Left ventricle myocardium inferior (tissue), 1 donor: ENCODE measurements at regions not wholly inside any gene's neighbourhood (a gene's known extent, or its start where the extent isn't known, plus 50 kb on each side); places are given as distances from the start of the nearest gene placed in this dataset.

Experiments used
- DNase-seq: peaks from one replicate; pipeline ENCODE4 v3.0.0-alpha.2; 2020
- H3K27ac ChIP-seq: fragments of 200-600 bp; replicated peaks from 2 replicates; pipeline ENCODE4 v1.8.0; 2021
- H3K27me3 ChIP-seq: fragments of 200-600 bp; 2 replicates; pipeline ENCODE4 v1.8.0; 2021; ENCODE audit warnings: low read depth
- H3K36me3 ChIP-seq: fragments of 200-600 bp; 2 replicates; pipeline ENCODE4 v1.8.0; 2021
- H3K4me1 ChIP-seq: fragments of 200-600 bp; 2 replicates; pipeline ENCODE4 v1.8.0; 2021
- H3K4me3 ChIP-seq: fragments of 200-600 bp; 2 replicates; pipeline ENCODE4 v1.8.0; 2021; ENCODE audit warnings: mild to moderate bottlenecking, moderate library complexity
- H3K9me3 ChIP-seq: fragments of 200-600 bp; replicated peaks from 2 replicates; pipeline ENCODE4 v1.8.0; 2021
- CTCF ChIP-seq: fragments of 200-600 bp; IDR thresholded peaks from 2 replicates; pipeline ENCODE4 v1.8.0; 2021; ENCODE audit warnings: antibody characterized with exemption, mild to moderate bottlenecking, borderline replicate concordance
- intact Hi-C: fragments of 100-400 bp; cut with micrococcal nuclease; formaldehyde crosslinking; loops from one replicate; pipeline ENCODE4 v1.11.0; 2022
- donor health status: DM: no; HTN: yes; CAD: no; lungs with severe emphysema.

DNA sequence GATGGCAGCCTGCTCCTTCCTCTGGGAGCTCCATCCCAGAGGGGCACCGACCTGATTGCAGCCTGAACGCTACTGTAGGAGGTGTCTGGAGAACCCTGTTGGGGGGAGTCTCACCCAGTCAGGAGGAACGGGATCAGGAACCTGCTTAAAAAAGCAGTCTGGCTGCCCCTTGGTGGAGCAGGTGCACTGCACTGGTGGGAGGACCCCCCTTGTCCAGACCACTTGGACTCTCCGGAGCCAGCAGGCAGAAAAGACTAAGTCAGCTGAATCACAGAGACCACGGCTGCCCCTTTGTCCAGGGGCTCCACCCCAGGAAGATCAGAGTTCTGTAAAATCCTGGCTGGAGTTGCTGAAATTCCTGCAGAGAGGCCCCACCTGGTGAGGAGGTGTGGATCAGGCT lies 67.3 kb upstream of the MAGEB18 start:
- Histone ChIP-seq H3K27ac (no peak overlapping the region), H3K9me3 (no peaks in the 10 kb centered on the region), H3K36me3 (no peaks in the 10 kb centered on the region), H3K4me1 (no peaks in the 10 kb centered on the region), H3K4me3 (no peak overlapping the region), H3K27me3 (no peaks in the 10 kb centered on the region)
- no peak for TF ChIP-seq CTCF
- intact Hi-C loops = no loop called here
- DNase-seq = no peak

DNA sequence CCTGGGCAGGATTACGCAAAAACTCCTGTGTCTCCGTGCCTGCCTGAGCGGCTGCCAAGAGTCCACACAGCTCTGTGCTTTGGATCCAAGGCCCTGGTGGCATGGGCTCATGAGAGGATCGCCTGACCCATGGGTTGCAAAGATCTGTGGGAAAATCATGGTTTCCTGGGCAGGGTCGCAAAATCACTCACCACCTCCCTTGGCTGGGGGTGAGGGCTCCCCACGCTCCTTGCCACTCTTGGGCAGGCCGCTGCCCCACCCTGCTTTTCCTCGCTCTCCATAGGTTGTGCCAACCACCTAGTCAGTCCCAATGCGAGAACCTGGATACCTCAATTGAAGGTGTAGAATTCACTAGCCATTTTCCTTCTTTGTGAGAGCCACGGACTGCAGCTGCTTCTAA lies 66.5 kb upstream of the MAGEB18 start:
- Histone ChIP-seq H3K27ac (no peak overlapping the region), H3K27me3 (no peaks in the 10 kb centered on the region), H3K36me3 (no peaks in the 10 kb centered on the region), H3K4me1 (no peaks in the 10 kb centered on the region), H3K9me3 (no peaks in the 10 kb centered on the region), H3K4me3 (no peak overlapping the region)
- DNase-seq = no peak
- TF ChIP-seq CTCF = no peak
- intact Hi-C loops = no loop called here

GRCh38 chrX:26083093-26083492 lies 55.0 kb upstream of the MAGEB18 start:
- H3K4me1 ChIP-seq = no peaks in the 10 kb centered on the region
- no peak for TF ChIP-seq CTCF
- no peak overlapping the region for H3K4me3 ChIP-seq
- no peaks in the 10 kb centered on the region for H3K27me3 ChIP-seq
- DNase-seq = no peak
- intact Hi-C loops = no loop called here
- H3K36me3 ChIP-seq = no peaks in the 10 kb centered on the region
- no peak overlapping the region for H3K27ac ChIP-seq
- H3K9me3 ChIP-seq = no peaks in the 10 kb centered on the region
